Ovary (tissue), 7 donors: ENCODE measurements at regions not wholly inside any gene's neighbourhood (a gene's known extent, or its start where the extent isn't known, plus 50 kb on each side); places are given as distances from the start of the nearest gene placed in this dataset.

Source experiments
- DNase-seq, 5 donors: peaks; one replicate each; pipeline ENCODE4 v3.0.0-alpha.2; 2019 to 2020
- H3K27ac ChIP-seq, 2 donors: fragments of 200-600 bp; one replicate each; pipeline versions ENCODE4 v1.5.1 to v1.8.0; 2019 to 2022
- H3K27me3 ChIP-seq: fragments of 200-600 bp; one replicate; pipeline ENCODE4 v1.8.0; 2022
- H3K36me3 ChIP-seq: fragments of 200-600 bp; sonication (generic); one replicate; pipeline ENCODE4 v1.5.1; 2019
- H3K4me1 ChIP-seq: one replicate; pipeline ENCODE4 v1.8.1; 2013; ENCODE audit warnings: mild to moderate bottlenecking, moderate library complexity; ENCODE audit not compliant: insufficient read depth
- H3K4me3 ChIP-seq: fragments of 200-600 bp; sonication (generic); one replicate; pipeline ENCODE4 v1.5.1; 2017
- H3K9me3 ChIP-seq, 2 donors: fragments of 200-600 bp in 1 of 2; sonication (generic) in 1 of 2; one replicate each; pipeline versions ENCODE4 v1.5.1 to v1.8.1; 2013 to 2019; ENCODE audit warnings: mild to moderate bottlenecking in 1 of 2, moderate library complexity in 1 of 2
- CTCF ChIP-seq, 3 donors: fragments of 450-650 bp in 2 of 3; fragments of 200-600 bp in 1 of 3; IDR thresholded peaks; one replicate each; pipeline versions ENCODE4 v1.5.1 to v1.8.0; 2016 to 2022; ENCODE audit warnings: antibody characterized with exemption in 3 of 3, mild to moderate bottlenecking in 1 of 3
- EP300 ChIP-seq: sonication (generic); formaldehyde crosslinking; IDR thresholded peaks from one replicate; pipeline ENCODE4 v1.6.1; 2017; ENCODE audit warnings: antibody characterized with exemption
- POLR2A ChIP-seq: fragments of 450-650 bp; IDR thresholded peaks from one replicate; pipeline ENCODE4 v1.6.1; 2017; ENCODE audit warnings: antibody characterized with exemption, mild to moderate bottlenecking, moderate library complexity
- WGBS, 3 donors: extraction: QIAGEN DNeasy Blood & Tissue Kit in 1 of 3; methylation state at CpG; one replicate each; pipeline versions ENCODE4 v1.1.5 to v1.1.7; 2013 to 2017; 5-methylcytosine and 5-hydroxymethylcytosine counted together
- intact Hi-C, 4 donors: fragments of 100-400 bp; cut with DNase I; formaldehyde crosslinking; loops; one replicate each; pipeline versions ENCODE4 v1.11.0 to v1.15.1; 2022 to 2023
- donor health status: DM: no; HTN: no; CAD: no; lungs with moderate emphysema.
- donor health status: DM: no; HTN: no; CAD: no.
- donor health status: Bipolar disorder and iron deficiency.
- donor health status: DM: no; HTN: no; CAD: no.
- donor health status: DM: yes; HTN: yes; CAD: no.

DNA sequence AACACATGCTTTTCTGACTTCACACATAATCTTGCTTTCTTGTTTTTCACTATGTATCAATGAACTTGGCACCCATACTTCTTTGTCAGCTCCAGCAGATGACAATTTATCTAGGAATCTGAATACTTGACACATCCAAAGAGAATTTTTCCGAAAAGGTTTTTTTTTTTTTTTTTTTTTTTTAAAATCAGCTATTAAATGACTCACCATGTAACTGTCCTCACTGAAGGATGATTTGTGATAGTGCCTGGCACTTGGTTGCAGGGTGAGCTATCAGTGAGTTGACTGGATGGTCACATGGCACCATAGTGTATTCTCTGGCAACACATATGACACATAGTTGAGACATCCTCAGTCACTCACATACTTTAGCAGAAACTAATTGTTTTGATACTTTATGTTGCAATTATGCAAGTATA, 133.4 kb upstream of the E2F8 start:
- no peak for DNase-seq

GRCh38 chr11:19372381-19372780, 131.6 kb upstream of the E2F8 start:
- no peaks in the 10 kb centered on the region for H3K4me1 ChIP-seq
- no peak overlapping the region for H3K27ac ChIP-seq
- H3K4me3 ChIP-seq: no peak overlapping the region
- no peaks in the 10 kb centered on the region for H3K36me3 ChIP-seq
- TF ChIP-seq POLR2A (no peak), EP300 (no peak), CTCF (IDR thresholded peaks at IDR 0.05) (no peak)
- no peaks in the 10 kb centered on the region for H3K9me3 ChIP-seq
- DNase-seq: no peak
- H3K27me3 ChIP-seq: no peaks in the 10 kb centered on the region
- 66 to 81% (median 72%) methylated on average over 4 of the region's 4 CpGs for WGBS, 3 donors
- intact Hi-C loops: no loop called here

More for the DNA sequence above, 133.4 kb upstream of the E2F8 start:
- TF ChIP-seq EP300: no peak
- no peak for TF ChIP-seq CTCF (IDR thresholded peaks at IDR 0.05)
- TF ChIP-seq POLR2A: no peak
- Histone ChIP-seq H3K9me3 (no peaks in the 10 kb centered on the region), H3K27ac (no peak overlapping the region), H3K4me1 (no peaks in the 10 kb centered on the region), H3K36me3 (no peaks in the 10 kb centered on the region), H3K27me3 (no peaks in the 10 kb centered on the region), H3K4me3 (no peak overlapping the region)
- WGBS, 3 donors: 57 to 66% (median 58%) methylated on average over 1 of the region's 1 CpG
- intact Hi-C loops: no loop called here

GRCh38 chr11:19370100-19370861, 129.5 kb upstream of the E2F8 start:
- intact Hi-C loops: no loop called here
- Histone ChIP-seq H3K4me1 (no peaks in the 10 kb centered on the region), H3K27me3 (no peaks in the 10 kb centered on the region), H3K4me3 (no peak overlapping the region), H3K27ac (no peak overlapping the region), H3K9me3 (no peaks in the 10 kb centered on the region), H3K36me3 (no peaks in the 10 kb centered on the region)
- 47 to 53% (median 50%) methylated on average over 7 of the region's 7 CpGs for WGBS, 3 donors
- no peak for TF ChIP-seq POLR2A
- TF ChIP-seq EP300: no peak
- no peak for TF ChIP-seq CTCF (IDR thresholded peaks at IDR 0.05)
- DNase-seq: peak in 1 of 5 donors; percentile 32

GRCh38 chr11:19368726-19369375, 128.1 kb upstream of the E2F8 start:
- Histone ChIP-seq H3K9me3 (no peaks in the 10 kb centered on the region), H3K4me3 (no peak overlapping the region), H3K27me3 (no peaks in the 10 kb centered on the region), H3K27ac (no peak overlapping the region), H3K4me1 (no peaks in the 10 kb centered on the region), H3K36me3 (no peaks in the 10 kb centered on the region)
- DNase-seq: no peak
- intact Hi-C loops: no loop called here
- no peak for TF ChIP-seq EP300
- TF ChIP-seq CTCF (IDR thresholded peaks at IDR 0.05): no peak
- TF ChIP-seq POLR2A: no peak
- WGBS, 3 donors: 54 to 69% (median 68%) methylated on average over 6 of the region's 6 CpGs
